Upper lobe of right lung (tissue), 1 donor: ENCODE measurements at regions not wholly inside any gene's neighbourhood (a gene's known extent, or its start where the extent isn't known, plus 50 kb on each side); places are given as distances from the start of the nearest gene placed in this dataset.
A peak's percentile ranks its signal among the peaks of the same experiment; 100 is the strongest.

ENCODE experiments used
- ATAC-seq: fragments of 200-7000 bp; cut with Tn5 transposase; one replicate; pipeline ENCODE4 v1.9.1; 2020; ENCODE audit warnings: mild to moderate bottlenecking, moderate library complexity
- DNase-seq: peaks from one replicate; pipeline ENCODE4 v3.0.0-alpha.2; 2020
- H3K27ac ChIP-seq: fragments of 200-600 bp; one replicate; pipeline ENCODE4 v1.8.0; 2022
- H3K27me3 ChIP-seq: fragments of 200-600 bp; one replicate; pipeline ENCODE4 v1.8.0; 2022; ENCODE audit warnings: mild to moderate bottlenecking
- H3K36me3 ChIP-seq: fragments of 200-600 bp; one replicate; pipeline ENCODE4 v1.8.0; 2022
- H3K4me1 ChIP-seq: fragments of 200-600 bp; one replicate; pipeline ENCODE4 v1.8.0; 2022
- H3K4me3 ChIP-seq: fragments of 200-600 bp; one replicate; pipeline ENCODE4 v1.8.0; 2022; ENCODE audit warnings: mild to moderate bottlenecking
- H3K9me3 ChIP-seq: fragments of 200-600 bp; one replicate; pipeline ENCODE4 v1.8.0; 2022
- intact Hi-C: fragments of 100-400 bp; cut with DNase I; formaldehyde crosslinking; loops from one replicate; pipeline ENCODE4 v1.11.0; 2022
- TF ChIP-seq, protein P1 (sequence below): fragments of 200-600 bp; IDR thresholded peaks from one replicate; pipeline ENCODE4 v1.8.0; 2022; ENCODE audit warnings: antibody characterized with exemption
- donor health status: DM: no; HTN: yes; CAD: no; lungs with severe emphysema.

GRCh38 chr6:104031346-104031745 lies 828.4 kb downstream of the HACE1 start:
- intact Hi-C loops: no loop called here
- no peak overlapping the region for H3K27ac ChIP-seq
- TF ChIP-seq, protein P1, sequence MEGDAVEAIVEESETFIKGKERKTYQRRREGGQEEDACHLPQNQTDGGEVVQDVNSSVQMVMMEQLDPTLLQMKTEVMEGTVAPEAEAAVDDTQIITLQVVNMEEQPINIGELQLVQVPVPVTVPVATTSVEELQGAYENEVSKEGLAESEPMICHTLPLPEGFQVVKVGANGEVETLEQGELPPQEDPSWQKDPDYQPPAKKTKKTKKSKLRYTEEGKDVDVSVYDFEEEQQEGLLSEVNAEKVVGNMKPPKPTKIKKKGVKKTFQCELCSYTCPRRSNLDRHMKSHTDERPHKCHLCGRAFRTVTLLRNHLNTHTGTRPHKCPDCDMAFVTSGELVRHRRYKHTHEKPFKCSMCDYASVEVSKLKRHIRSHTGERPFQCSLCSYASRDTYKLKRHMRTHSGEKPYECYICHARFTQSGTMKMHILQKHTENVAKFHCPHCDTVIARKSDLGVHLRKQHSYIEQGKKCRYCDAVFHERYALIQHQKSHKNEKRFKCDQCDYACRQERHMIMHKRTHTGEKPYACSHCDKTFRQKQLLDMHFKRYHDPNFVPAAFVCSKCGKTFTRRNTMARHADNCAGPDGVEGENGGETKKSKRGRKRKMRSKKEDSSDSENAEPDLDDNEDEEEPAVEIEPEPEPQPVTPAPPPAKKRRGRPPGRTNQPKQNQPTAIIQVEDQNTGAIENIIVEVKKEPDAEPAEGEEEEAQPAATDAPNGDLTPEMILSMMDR: no peak
- no peaks in the 10 kb centered on the region for H3K4me1 ChIP-seq
- no peaks in the 10 kb centered on the region for H3K27me3 ChIP-seq
- H3K4me3 ChIP-seq: no peak overlapping the region
- DNase-seq (no peak), ATAC-seq (no peak)
- no peaks in the 10 kb centered on the region for H3K9me3 ChIP-seq
- H3K36me3 ChIP-seq: no peaks in the 10 kb centered on the region

GRCh38 chr6:104022126-104022525 lies 837.6 kb downstream of the HACE1 start:
- DNase-seq: no peak
- Histone ChIP-seq H3K4me1 (no peaks in the 10 kb centered on the region), H3K27me3 (no peaks in the 10 kb centered on the region), H3K27ac (no peak overlapping the region), H3K36me3 (no peaks in the 10 kb centered on the region), H3K9me3 (no peaks in the 10 kb centered on the region), H3K4me3 (no peak overlapping the region)
- no peak for ATAC-seq
- TF ChIP-seq, protein P1: no peak
- intact Hi-C loops: no loop called here

DNA sequence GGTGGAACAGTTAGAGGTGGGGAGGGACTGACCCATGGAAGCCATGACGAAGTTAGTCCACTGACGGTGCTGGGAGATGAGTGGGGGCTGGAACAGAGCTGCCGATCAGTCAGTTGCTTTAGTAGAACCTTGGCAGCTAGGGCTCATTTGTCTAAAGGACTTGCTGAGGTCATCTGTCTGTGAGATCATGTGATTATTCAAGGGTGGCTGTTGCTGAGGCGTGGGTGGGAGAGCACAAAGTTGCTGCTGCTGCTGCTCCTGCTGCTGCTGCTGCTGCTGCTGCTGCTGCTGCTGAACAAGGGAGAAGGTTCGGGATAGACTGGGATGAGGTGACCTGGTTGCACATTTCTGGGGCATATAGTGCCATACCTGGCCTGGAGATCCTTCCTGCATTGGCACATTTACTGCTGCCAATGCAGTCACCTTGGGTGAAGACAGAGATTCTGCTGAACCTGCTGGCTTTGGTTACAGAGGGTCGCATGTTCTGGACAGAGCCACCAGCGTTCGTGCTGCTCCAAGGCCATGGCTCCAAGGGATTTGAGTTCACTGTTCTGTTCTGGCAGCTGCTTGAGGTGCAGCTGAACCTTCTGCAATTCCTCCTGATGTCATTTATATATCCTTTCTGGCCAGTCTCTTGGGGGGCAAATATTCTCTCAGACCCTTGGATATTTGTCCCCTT lies 840.5 kb downstream of the HACE1 start:
- H3K36me3 ChIP-seq: no peaks in the 10 kb centered on the region
- TF ChIP-seq, protein P1: no peak
- peak; percentile 10 for ATAC-seq
- no peak overlapping the region for H3K27ac ChIP-seq
- H3K4me3 ChIP-seq: no peak overlapping the region
- no peaks in the 10 kb centered on the region for H3K27me3 ChIP-seq
- no peaks in the 10 kb centered on the region for H3K4me1 ChIP-seq
- intact Hi-C loops: no loop called here
- DNase-seq: peak; percentile 33
- no peaks in the 10 kb centered on the region for H3K9me3 ChIP-seq

DNA sequence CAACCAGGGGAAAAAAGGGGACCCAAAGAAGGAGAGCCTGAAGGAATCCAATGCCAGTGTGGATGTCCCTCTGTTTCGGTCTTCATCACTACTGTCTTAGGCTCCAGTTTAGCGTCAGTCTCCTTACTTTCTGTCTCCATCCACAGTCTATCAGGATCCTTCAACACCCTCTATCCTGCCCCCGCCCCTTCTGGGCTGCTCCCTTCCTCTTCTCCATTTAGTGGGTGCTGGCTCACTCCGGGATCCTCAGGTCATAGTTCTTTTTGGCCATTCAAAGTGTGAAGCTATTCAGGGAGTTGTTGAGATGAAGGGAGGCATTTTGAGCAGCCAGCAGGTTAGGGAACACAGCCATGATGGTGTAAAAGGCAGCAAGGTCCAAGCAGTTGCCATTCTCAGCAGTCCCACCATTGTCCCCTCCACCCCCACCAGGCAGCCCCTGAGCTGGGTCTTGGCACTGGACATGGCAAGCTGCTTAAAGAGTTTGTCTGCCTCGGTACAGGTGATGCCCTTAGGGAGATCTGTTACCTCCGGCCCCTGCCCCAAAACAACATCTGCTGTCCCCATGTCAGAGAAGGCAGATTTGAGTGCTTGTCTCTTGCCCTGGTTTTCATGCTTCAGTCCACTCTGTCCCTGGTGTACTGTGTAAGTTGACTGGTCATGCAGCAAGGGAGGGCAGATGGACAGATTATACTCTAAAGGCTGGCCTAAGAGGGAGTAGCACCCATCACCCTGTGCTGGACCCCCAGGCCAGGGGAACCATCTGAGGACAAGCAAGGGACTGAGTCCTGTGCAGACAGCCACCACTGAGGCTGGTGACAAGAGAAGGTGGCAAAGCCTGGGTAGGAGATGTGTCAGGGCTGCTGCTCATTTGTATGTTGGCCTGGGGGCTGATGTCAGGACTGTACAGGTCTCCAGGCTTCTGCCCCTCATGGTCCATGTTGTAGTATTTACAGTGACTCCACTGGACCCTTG lies 842.0 kb downstream of the HACE1 start:
- H3K36me3 ChIP-seq: no peaks in the 10 kb centered on the region
- H3K27me3 ChIP-seq: no peaks in the 10 kb centered on the region
- TF ChIP-seq, protein P1: no peak
- ATAC-seq: peak; percentile 30
- intact Hi-C loops: no loop called here
- H3K9me3 ChIP-seq: no peaks in the 10 kb centered on the region
- DNase-seq: peak; percentile 34
- no peaks in the 10 kb centered on the region for H3K4me1 ChIP-seq
- H3K27ac ChIP-seq: no peak overlapping the region
- no peak overlapping the region for H3K4me3 ChIP-seq

GRCh38 chr6:104014163-104014959 lies 845.4 kb downstream of the HACE1 start:
- ATAC-seq: no peak
- DNase-seq: no peak
- Histone ChIP-seq H3K27me3 (no peaks in the 10 kb centered on the region), H3K4me1 (no peaks in the 10 kb centered on the region), H3K9me3 (no peaks in the 10 kb centered on the region), H3K27ac (no peak overlapping the region), H3K4me3 (no peak overlapping the region), H3K36me3 (no peaks in the 10 kb centered on the region)
- intact Hi-C loops: no loop called here
- TF ChIP-seq, protein P1: no peak
